ENCODE measurements at regions not wholly inside any gene's neighbourhood (a gene's known extent, or its start where the extent isn't known, plus 50 kb on each side); places are given as distances from the start of the nearest gene placed in this dataset.

DNA sequence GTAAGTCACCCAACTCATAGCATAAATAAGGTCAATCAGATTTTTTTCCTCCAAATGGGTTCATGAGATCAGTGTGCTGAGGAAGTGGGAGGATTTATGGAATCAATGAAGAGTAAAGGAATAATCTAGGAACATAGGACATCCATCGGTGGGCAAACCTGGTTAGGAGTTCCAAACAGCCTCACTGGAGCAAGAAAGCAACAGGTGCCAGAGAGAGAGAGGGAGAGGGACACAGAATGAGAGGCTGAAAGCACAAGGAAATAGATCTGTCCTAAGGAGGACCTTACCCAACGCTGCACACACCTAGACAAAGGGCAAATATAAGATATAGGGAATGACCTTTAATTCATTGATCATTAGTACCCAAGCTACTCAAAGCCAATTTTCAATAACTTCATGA, 119.5 kb upstream of the ANKRD1 start:
- DNase-seq: no peak

GRCh38 chr10:91042069-91042468, 121.2 kb upstream of the ANKRD1 start:
- no peak for DNase-seq

GRCh38 chr10:91043173-91043910, 122.5 kb upstream of the ANKRD1 start:
- DNase-seq: no peak

DNA sequence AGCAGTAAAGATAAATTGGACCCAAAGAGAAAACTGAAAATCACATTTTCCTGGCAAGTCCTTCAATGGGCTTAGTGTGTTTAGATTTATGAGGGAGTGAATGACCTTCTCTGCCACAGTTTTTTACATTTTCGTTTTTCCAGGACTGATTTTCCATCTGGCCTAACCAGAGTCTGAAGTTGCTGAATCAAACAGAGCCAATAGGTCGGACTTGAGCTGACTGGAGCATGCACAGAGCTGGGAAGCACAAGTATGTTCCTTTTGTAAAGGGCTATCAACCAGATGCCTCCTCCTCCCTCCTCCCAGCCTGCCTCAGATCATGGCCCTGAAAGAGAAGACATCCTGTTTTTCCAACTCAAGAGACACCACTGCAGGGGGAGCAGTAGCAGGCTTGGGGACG, 126.0 kb upstream of the ANKRD1 start:
- no peak for DNase-seq

- no peak for DNase-seq
Measured at GRCh38 chr10:91048380-91048779, 127.5 kb upstream of the ANKRD1 start.

GRCh38 chr10:91049296-91049987, 128.6 kb upstream of the ANKRD1 start:
- DNase-seq: no peak

DNA sequence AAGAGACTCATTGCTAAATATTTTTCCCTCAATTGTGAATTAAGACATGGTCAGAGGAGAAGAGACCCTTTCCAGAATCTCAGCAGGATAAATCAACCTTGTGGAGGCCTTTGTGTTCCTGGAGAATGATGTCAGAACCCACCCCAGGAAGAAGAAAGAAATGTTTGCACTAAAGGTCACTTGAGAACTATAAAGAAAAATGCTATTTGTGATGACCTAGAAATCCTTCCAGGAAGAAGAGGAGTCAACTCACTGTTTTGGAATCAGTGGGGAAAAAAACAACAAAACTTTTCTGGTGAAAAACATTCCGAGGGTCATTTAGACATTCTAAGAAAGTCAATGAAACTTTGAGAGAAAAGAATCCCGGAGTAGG, 129.1 kb upstream of the ANKRD1 start:
- no peak for DNase-seq

GRCh38 chr10:91050371-91051034, 129.6 kb upstream of the ANKRD1 start:
- no peak for DNase-seq

DNA sequence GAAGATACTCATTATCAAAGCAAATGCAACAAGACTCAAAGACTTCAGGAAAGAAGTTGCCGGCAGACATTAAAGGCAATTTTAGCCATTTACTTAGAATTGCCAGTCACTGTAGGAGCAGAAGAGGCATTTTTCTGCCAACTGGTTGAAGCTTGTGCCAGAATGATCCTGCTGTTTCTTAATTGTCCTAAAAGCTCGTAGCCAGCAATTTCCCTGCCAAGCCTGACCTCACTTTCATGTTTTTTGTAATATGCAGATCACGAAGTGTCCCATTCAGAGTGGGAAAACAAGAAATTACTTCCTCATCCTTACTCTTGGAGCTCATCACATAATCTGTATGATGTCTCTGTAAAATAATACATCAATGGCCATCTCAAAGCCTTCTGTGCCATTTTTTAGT, 130.9 kb upstream of the ANKRD1 start:
- DNase-seq: no peak

DNA sequence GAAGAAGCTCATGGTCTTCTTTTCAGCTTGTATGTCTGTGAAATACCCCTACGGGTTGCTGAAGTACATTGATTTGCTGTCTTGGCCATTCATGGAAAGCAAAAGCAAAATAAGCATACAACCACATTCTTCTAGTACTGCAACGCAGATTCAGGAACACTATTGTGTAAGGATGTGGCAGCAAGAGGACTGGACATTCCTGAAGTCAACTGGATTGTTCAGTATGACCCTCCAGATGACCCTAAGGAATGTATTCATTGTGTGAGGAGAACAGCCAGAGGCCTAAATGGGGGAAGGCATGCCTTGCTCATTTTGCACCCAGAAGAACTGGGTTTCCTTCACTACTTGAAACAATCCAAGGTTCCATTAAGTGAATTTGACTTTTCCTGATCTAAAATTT, 133.4 kb upstream of the ANKRD1 start:
- no peak for DNase-seq

DNA sequence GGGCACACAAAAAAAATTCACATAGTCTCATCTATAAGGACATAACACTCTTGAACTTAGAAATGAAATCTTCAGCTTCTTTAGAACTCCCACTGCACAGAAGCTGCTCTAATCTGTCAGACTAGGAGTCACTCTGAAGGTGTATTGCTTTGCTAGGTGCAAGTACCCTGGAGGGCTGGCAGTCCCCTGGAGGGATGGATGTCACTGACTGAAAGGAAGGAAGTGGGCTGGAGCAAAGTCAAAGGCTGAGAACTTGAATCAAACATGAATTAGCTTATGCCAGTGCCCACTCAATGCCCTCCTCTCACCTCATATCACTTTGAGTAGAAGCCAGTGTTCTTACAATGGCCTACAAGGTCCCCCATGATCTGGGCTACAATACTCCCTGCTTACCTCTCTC, 140.3 kb upstream of the ANKRD1 start:
- DNase-seq: no peak

DNA sequence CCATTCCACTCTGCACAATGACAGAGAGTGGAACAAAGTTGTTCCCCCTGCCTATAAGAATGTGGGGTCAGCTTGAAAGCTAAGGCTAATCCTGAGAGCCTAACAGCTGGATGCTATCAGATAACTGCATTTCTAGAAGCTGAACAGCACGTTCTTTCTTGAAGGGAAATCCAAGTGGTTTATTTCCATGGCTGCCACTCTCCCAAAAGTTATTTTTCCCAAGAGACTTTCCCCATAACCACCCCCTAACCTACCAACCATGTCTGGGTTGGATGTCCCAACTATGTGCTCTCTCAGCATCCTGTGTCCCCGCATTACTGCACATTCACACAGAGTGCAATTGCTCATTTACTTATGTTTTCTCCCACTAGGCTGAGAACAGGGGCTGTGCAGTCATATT, 140.7 kb upstream of the ANKRD1 start:
- DNase-seq: no peak

GRCh38 chr10:91062091-91062490, 141.2 kb upstream of the ANKRD1 start:
- DNase-seq: no peak

DNA sequence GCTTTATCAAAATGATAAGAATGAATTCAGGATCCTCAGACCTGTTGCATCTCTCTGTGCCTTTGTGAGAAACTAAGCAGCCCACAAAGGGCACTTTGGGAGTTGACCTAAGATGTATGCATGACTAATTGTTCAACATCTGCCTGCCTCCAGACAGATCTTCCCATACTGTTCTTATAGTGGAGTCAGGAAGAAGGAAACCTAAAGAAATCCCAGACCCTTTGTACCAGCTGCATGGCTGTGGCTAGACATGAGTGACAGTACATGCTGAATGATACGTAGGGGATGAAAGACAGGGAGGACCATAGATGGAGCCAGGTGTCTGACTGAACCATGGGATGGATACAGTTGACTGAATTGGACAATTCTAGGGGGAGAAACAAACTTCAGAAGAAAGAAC, 148.7 kb upstream of the PCGF5 start:
- DNase-seq: no peak

DNA sequence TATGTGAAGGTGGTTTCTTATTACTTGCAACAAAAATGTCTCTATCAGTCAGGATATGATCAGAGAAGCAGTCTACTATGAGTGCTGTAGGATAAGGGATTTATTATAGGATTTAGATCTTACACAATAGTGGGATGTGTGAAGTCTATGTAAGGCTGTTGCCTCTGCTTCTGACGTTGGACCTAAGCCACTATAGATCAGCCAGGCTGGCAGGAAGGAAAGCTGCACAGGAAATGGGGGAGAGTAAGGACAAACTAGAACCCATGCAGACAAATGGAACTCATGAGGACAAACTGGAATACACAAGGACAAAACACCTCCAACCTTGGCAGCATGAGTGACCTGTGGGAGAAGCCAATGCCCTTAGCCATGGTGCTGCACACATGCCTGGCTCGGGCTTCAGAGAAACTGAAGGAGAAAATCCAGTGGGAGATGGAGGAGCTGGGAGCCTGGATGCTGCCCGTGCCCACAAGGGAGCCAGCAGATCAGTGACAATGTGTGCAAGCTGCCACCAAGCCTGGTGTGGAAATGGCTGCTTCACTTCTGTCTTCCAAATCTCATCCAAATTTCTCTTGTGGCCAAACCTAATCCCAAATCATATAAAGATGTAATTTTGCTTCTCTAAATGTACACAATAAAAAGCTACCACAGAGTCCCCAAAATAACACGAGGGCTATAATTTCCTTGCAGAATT, 147.0 kb upstream of the PCGF5 start:
- no peak for DNase-seq

- no peak for DNase-seq
Measured at GRCh38 chr10:91076991-91077548, 143.4 kb upstream of the PCGF5 start.

GRCh38 chr10:91077549-91078071, 142.9 kb upstream of the PCGF5 start:
- DNase-seq: no peak

DNA sequence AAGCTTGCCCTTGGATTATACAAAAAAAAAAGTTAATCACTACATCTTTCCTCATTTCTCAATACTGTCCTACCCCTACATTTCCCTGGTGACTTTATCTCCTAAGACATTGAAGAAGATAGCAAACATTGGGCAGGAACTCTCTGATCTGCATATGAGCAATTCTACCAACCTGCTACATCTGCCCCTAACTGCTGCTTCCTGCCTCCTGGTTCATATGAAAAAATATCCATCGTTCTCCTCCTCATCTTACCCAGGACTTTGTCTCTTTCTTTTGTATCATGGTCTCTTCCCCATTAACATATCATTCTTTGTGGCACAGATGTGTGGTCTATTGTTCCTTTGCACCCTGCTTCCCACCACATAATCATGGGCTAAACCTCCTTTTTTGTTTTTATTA, 139.7 kb upstream of the PCGF5 start:
- DNase-seq: no peak

DNA sequence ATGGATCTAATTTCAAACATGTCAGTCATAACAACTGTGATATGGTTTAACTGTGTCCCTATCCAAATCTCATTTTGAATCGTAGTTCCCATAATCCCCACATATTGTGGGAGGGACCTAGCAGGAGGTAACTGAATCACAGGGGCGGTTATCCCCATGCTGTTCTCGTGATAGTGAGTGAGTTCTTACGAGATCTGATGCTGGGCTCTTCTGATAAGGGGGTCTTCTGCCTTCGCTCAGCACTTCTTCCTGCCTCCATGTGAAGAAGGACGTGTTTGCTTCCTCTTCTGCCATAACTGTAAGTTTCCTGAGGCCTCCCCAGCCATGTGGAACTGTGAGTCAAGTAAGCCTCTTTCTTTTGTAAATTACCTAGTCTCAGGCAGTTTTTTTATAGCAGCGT, 138.0 kb upstream of the PCGF5 start:
- no peak for DNase-seq

- no peak for DNase-seq
Measured at GRCh38 chr10:91088300-91089140, 131.9 kb upstream of the PCGF5 start.

- no peak for DNase-seq
Measured at GRCh38 chr10:91090761-91091529, 129.5 kb upstream of the PCGF5 start.
